Lower leg skin (tissue), 3 donors: ENCODE measurements at regions not wholly inside any gene's neighbourhood (a gene's known extent, or its start where the extent isn't known, plus 50 kb on each side); places are given as distances from the start of the nearest gene placed in this dataset.

ENCODE experiments used
- CTCF ChIP-seq, 3 donors: fragments of 450-650 bp; IDR thresholded peaks; one replicate each; pipeline ENCODE4 v1.5.1; 2016; ENCODE audit warnings: antibody characterized with exemption in 3 of 3, mild to moderate bottlenecking in 3 of 3, moderate library complexity in 2 of 3
- POLR2A ChIP-seq, 2 donors: fragments of 450-650 bp; IDR thresholded peaks; one replicate each; pipeline ENCODE4 v1.6.1; 2016 to 2017; ENCODE audit warnings: antibody characterized with exemption in 2 of 2, mild to moderate bottlenecking in 1 of 2, moderate library complexity in 1 of 2

- TF ChIP-seq CTCF (IDR thresholded peaks at IDR 0.05) (no peak), POLR2A (IDR thresholded peaks at IDR 0.05) (no peak)
Observed at GRCh38 chr3:147256739-147257138, 149.6 kb downstream of the ZIC4 start.
